ENCODE measurements at regions not wholly inside any gene's neighbourhood (a gene's known extent, or its start where the extent isn't known, plus 50 kb on each side); places are given as distances from the start of the nearest gene placed in this dataset.
"Not testable (repeated sequence)": the region's sequence is repeated elsewhere in the genome, so short reads cannot be mapped to it uniquely, and the experiment has no call there.

GRCh38 chr4:66577922-66578321 is 907.6 kb upstream of the EPHA5 start:
- no peak for DNase-seq

GRCh38 chr4:66575008-66575696 is 904.9 kb upstream of the EPHA5 start:
- DNase-seq, result no peak

GRCh38 chr4:66574145-66574978 is 904.1 kb upstream of the EPHA5 start:
- no peak for DNase-seq

GRCh38 chr4:66572949-66573348 is 902.7 kb upstream of the EPHA5 start:
- no peak for DNase-seq

GRCh38 chr4:66571145-66571695 is 900.9 kb upstream of the EPHA5 start:
- no peak for DNase-seq

- DNase-seq, result no peak
Observed at GRCh38 chr4:66569228-66569627, 898.9 kb upstream of the EPHA5 start.

- no peak for DNase-seq
Observed at GRCh38 chr4:66568431-66568830, 898.1 kb upstream of the EPHA5 start.

- no peak for DNase-seq
Observed at GRCh38 chr4:66568001-66568400, 897.7 kb upstream of the EPHA5 start.

GRCh38 chr4:66567551-66567950 is 897.3 kb upstream of the EPHA5 start:
- DNase-seq, result no peak

- no peak for DNase-seq
Observed at GRCh38 chr4:66565801-66566200, 895.5 kb upstream of the EPHA5 start.

- DNase-seq, result no peak
Observed at GRCh38 chr4:66564901-66565651, 894.8 kb upstream of the EPHA5 start.

GRCh38 chr4:66562276-66562806 is 892.1 kb upstream of the EPHA5 start:
- no peak for DNase-seq

GRCh38 chr4:66561465-66562053 is 891.3 kb upstream of the EPHA5 start:
- not testable (repeated sequence) for DNase-seq

GRCh38 chr4:66558651-66559050 is 888.4 kb upstream of the EPHA5 start:
- no peak for DNase-seq

- no peak for DNase-seq
Observed at GRCh38 chr4:66556651-66557278, 886.5 kb upstream of the EPHA5 start.

GRCh38 chr4:66555301-66555700 is 885.0 kb upstream of the EPHA5 start:
- no peak for DNase-seq

- no peak for DNase-seq
Observed at GRCh38 chr4:66554826-66555225, 884.5 kb upstream of the EPHA5 start.

- not testable (repeated sequence) for DNase-seq
Observed at GRCh38 chr4:66545301-66545700, 875.0 kb upstream of the EPHA5 start.

- DNase-seq, result no peak
Observed at GRCh38 chr4:66544281-66544680, 874.0 kb upstream of the EPHA5 start.

- DNase-seq, result no peak
Observed at GRCh38 chr4:66539745-66540144, 869.5 kb upstream of the EPHA5 start.

GRCh38 chr4:66524781-66525180 is 854.5 kb upstream of the EPHA5 start:
- no peak for DNase-seq

GRCh38 chr4:66522244-66522643 is 852.0 kb upstream of the EPHA5 start:
- DNase-seq, result no peak

Measured in inflammatory macrophage treated with lipopolysaccharide for 4 hours (primary cell).